ENCODE measurements at regions not wholly inside any gene's neighbourhood (a gene's known extent, or its start where the extent isn't known, plus 50 kb on each side); places are given as distances from the start of the nearest gene placed in this dataset.

DNA sequence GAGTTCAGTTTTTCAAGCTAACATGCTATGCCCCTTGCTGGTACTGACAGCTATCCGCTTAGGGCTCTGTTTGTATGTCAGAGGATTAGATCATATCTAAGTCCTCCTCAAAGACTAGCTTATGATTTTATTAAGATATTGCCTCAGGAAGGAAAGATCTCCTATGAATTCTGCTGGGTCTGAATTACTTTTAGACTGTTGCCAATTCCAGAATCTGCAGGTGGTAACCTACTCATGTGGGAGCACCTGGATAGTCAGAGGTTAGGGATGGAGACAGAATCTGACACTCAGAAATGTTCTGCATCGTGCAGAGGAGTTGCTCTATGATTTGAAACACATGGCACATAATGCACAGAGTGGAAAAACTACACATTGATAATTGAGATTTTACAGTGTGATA, 843.4 kb downstream of the SLC6A15 start:
- Histone ChIP-seq H3K14ac (ENCODE audit: insufficient read length) (no peak overlapping the region), H3K4me1 (replicated peaks in 1 of 4; ENCODE audit: control insufficient read depth in 3 of 4, insufficient read depth in 4 of 4, low read length in 3 of 4) (no peaks in the 10 kb centered on the region), H4K91ac (replicated peaks; ENCODE audit: insufficient read length, low read length) (no peak overlapping the region), H4K5ac (ENCODE audit: insufficient read length, low read depth, low read length) (no peak overlapping the region), H3K27ac (ENCODE audit: low read depth, low read length) (no peak overlapping the region), H3K79me2 (ENCODE audit: control insufficient read depth in 1 of 2, insufficient read depth in 2 of 2, low read length in 2 of 2) (no peaks in the 10 kb centered on the region), H4K20me1 (replicated peaks in 1 of 2; ENCODE audit: control insufficient read depth in 1 of 2, insufficient read depth in 2 of 2, low read length in 2 of 2) (no peaks in the 10 kb centered on the region), H4K8ac (ENCODE audit: extremely low read depth, insufficient read depth, low read length) (no peak overlapping the region), H3K4me3 (ENCODE audit: extremely low read depth in 1 of 4, insufficient read depth in 2 of 4, low read depth in 3 of 4, low read length in 4 of 4) (no peak overlapping the region), H3K56ac (replicated peaks; ENCODE audit: insufficient read length, low read depth, low read length) (no peak overlapping the region), H3K4me2 (ENCODE audit: insufficient read depth in 1 of 2, low read depth in 2 of 2, low read length in 2 of 2) (no peak overlapping the region), H2BK5ac (ENCODE audit: low read depth, low read length) (no peak overlapping the region), H3K23ac (ENCODE audit: insufficient read length) (no peak overlapping the region), H3K36me3 (ENCODE audit: control insufficient read depth in 2 of 4, insufficient read depth in 4 of 4, low read length in 3 of 4) (no peaks in the 10 kb centered on the region), H3K18ac (ENCODE audit: extremely low read depth, low read length) (no peak overlapping the region), H3K4ac (replicated peaks; ENCODE audit: insufficient read length, low read depth, low read length) (no peak overlapping the region), H2BK120ac (replicated peaks; ENCODE audit: low read depth, low read length) (no peak overlapping the region), H3K9me3 (ENCODE audit: insufficient read depth in 2 of 2, low read depth in 1 of 2, low read length in 1 of 2) (no peaks in the 10 kb centered on the region), H2BK12ac (ENCODE audit: low read depth, low read length) (no peak overlapping the region), H2BK20ac (ENCODE audit: low read length) (no peak overlapping the region), H3K23me2 (ENCODE audit: low read depth, low read length) (no peaks in the 10 kb centered on the region), H2AFZ (ENCODE audit: low read length) (no peak overlapping the region), H2AK5ac (ENCODE audit: low read depth, low read length) (no peak overlapping the region), H3K79me1 (ENCODE audit: low read depth, low read length) (no peaks in the 10 kb centered on the region), H3K9ac (replicated peaks in 1 of 4; ENCODE audit: extremely low read depth in 1 of 4, low read depth in 3 of 4, low read length in 3 of 4) (no peak overlapping the region), H2BK15ac (ENCODE audit: low read length) (no peak overlapping the region), H3K27me3 (replicated peaks in 1 of 4; ENCODE audit: control insufficient read depth in 3 of 4, extremely low read depth in 1 of 4, insufficient read depth in 3 of 4, low read length in 3 of 4) (no peaks in the 10 kb centered on the region)
- 89% methylated on average over 2 of the region's 2 CpGs; no CpG with 5 or more reads in 1 of the 2 experiments for WGBS, 2 experiments (ENCODE audit: extremely low coverage in 1 of 2, insufficient coverage in 1 of 2, insufficient read length in 1 of 2, insufficient replicate concordance in 2 of 2, low coverage in 1 of 2, low lambda C conversion rate in 2 of 2, missing lambda C conversion rate in 1 of 2)
- TF ChIP-seq NANOG (IDR thresholded peaks at IDR 0.05; ENCODE audit: insufficient read depth, low read depth, low read length, poor library complexity, severe bottlenecking) (no peak), GTF2F1 (IDR thresholded peaks at IDR 0.05; ENCODE audit: borderline replicate concordance, low read depth, low read length) (no peak), POLR2A (IDR thresholded peaks at IDR 0.05; ENCODE audit: control extremely low read depth in 1 of 2, low read depth in 2 of 2, low read length in 2 of 2) (no peak)
- POLR2A ChIA-PET (ENCODE audit: partially characterized antibody), result no interaction called here
- DNase-seq (ENCODE audit: low read depth in 1 of 2, low spot score in 2 of 2) (no peak), FAIRE-seq (no peak)
- CTCF ChIA-PET (ENCODE audit: partially characterized antibody), result no interaction called here

Data from H1 (cell line).